HL-60 (cell line): ENCODE measurements at regions not wholly inside any gene's neighbourhood (a gene's known extent, or its start where the extent isn't known, plus 50 kb on each side); places are given as distances from the start of the nearest gene placed in this dataset.

Source experiments
- DNase-seq, 2 experiments: peaks; one replicate each; pipeline ENCODE4 v3.0.0-alpha.2; 2010 to 2020; ENCODE audit warnings: low read depth in 1 of 2, low spot score in 1 of 2
- H3K27ac ChIP-seq: fragments of 250-450 bp; sonication (Bioruptor Pico); replicated peaks from 2 replicates; pipeline ENCODE4 v1.5.1; 2020; ENCODE audit warnings: mild to moderate bottlenecking, moderate library complexity
- H3K27me3 ChIP-seq: fragments of 250-450 bp; sonication (Bioruptor Pico); 2 replicates; pipeline ENCODE4 v1.5.1; 2021; ENCODE audit warnings: mild to moderate bottlenecking, moderate library complexity; ENCODE audit not compliant: insufficient read depth, poor library complexity, severe bottlenecking
- H3K4me3 ChIP-seq: replicated peaks from 2 replicates; pipeline ENCODE4 v1.5.1; 2011; ENCODE audit warnings: mild to moderate bottlenecking, control low read depth, low read length; ENCODE audit not compliant: insufficient read depth
- GABPA ChIP-seq: IDR thresholded peaks from 2 replicates; pipeline ENCODE4 v1.6.1; 2012; ENCODE audit warnings: low read depth
- POLR2AphosphoS5 ChIP-seq: IDR thresholded peaks from 2 replicates; pipeline ENCODE4 v1.6.1; 2012; ENCODE audit warnings: low read depth
- SPI1 ChIP-seq: IDR thresholded peaks from 2 replicates; pipeline ENCODE4 v1.6.1; 2012; ENCODE audit warnings: low read depth, mild to moderate bottlenecking, borderline replicate concordance
- TF ChIP-seq, protein P1 (sequence below): IDR thresholded peaks from one replicate; pipeline ENCODE4 v1.5.1; 2011; ENCODE audit warnings: low read length, control low read depth, inconsistent platforms; ENCODE audit not compliant: insufficient read depth
- TF ChIP-seq, protein P2 (sequence below): IDR thresholded peaks from 2 replicates; pipeline ENCODE4 v1.6.1; 2012; ENCODE audit warnings: low read depth; ENCODE audit not compliant: insufficient replicate concordance

- DNase-seq: no peak
- H3K27ac ChIP-seq: no peak overlapping the region
- peaks cover 3% of the 10 kb centered on the region for H3K27me3 ChIP-seq
- no peak overlapping the region for H3K4me3 ChIP-seq
- no peak for TF ChIP-seq POLR2AphosphoS5
- no peak for TF ChIP-seq GABPA
- TF ChIP-seq, protein P1, sequence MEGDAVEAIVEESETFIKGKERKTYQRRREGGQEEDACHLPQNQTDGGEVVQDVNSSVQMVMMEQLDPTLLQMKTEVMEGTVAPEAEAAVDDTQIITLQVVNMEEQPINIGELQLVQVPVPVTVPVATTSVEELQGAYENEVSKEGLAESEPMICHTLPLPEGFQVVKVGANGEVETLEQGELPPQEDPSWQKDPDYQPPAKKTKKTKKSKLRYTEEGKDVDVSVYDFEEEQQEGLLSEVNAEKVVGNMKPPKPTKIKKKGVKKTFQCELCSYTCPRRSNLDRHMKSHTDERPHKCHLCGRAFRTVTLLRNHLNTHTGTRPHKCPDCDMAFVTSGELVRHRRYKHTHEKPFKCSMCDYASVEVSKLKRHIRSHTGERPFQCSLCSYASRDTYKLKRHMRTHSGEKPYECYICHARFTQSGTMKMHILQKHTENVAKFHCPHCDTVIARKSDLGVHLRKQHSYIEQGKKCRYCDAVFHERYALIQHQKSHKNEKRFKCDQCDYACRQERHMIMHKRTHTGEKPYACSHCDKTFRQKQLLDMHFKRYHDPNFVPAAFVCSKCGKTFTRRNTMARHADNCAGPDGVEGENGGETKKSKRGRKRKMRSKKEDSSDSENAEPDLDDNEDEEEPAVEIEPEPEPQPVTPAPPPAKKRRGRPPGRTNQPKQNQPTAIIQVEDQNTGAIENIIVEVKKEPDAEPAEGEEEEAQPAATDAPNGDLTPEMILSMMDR: no peak
Measured at GRCh38 chr16:54554581-54554980, 268.0 kb upstream of the IRX3 start.

- Histone ChIP-seq H3K27ac (no peak overlapping the region), H3K27me3 (no peaks in the 10 kb centered on the region), H3K4me3 (no peak overlapping the region)
- DNase-seq: no peak
- no peak for TF ChIP-seq SPI1
- TF ChIP-seq GABPA: no peak
Measured at GRCh38 chr16:54548281-54548680, 261.7 kb upstream of the IRX3 start.

DNA sequence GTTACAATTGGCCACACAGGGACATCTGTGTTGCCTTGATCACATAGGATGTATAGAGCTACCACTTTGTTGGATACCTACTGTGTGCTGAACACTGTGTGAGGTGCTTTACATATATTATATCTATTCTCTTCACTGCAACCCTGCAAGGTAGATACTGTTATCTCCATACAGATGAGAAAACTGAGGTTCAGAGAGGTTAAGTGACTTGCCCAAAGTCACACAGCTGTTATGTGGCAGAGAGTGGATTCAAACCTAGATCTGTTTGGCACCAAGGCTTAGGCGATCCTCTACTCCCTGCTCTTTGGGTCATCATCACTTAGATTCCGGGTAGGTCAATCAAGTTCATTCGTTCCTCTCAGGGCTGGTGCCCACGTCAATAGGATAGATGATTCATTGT is 260.5 kb upstream of the IRX3 start:
- TF ChIP-seq SPI1 (no peak), GABPA (no peak)
- TF ChIP-seq, protein P2, sequence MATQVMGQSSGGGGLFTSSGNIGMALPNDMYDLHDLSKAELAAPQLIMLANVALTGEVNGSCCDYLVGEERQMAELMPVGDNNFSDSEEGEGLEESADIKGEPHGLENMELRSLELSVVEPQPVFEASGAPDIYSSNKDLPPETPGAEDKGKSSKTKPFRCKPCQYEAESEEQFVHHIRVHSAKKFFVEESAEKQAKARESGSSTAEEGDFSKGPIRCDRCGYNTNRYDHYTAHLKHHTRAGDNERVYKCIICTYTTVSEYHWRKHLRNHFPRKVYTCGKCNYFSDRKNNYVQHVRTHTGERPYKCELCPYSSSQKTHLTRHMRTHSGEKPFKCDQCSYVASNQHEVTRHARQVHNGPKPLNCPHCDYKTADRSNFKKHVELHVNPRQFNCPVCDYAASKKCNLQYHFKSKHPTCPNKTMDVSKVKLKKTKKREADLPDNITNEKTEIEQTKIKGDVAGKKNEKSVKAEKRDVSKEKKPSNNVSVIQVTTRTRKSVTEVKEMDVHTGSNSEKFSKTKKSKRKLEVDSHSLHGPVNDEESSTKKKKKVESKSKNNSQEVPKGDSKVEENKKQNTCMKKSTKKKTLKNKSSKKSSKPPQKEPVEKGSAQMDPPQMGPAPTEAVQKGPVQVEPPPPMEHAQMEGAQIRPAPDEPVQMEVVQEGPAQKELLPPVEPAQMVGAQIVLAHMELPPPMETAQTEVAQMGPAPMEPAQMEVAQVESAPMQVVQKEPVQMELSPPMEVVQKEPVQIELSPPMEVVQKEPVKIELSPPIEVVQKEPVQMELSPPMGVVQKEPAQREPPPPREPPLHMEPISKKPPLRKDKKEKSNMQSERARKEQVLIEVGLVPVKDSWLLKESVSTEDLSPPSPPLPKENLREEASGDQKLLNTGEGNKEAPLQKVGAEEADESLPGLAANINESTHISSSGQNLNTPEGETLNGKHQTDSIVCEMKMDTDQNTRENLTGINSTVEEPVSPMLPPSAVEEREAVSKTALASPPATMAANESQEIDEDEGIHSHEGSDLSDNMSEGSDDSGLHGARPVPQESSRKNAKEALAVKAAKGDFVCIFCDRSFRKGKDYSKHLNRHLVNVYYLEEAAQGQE: no peak
- H3K27ac ChIP-seq: no peak overlapping the region
- no peaks in the 10 kb centered on the region for H3K27me3 ChIP-seq
- no peak for DNase-seq
- no peak overlapping the region for H3K4me3 ChIP-seq

GRCh38 chr16:54546521-54546920 is 259.9 kb upstream of the IRX3 start:
- no peak for DNase-seq
- TF ChIP-seq, protein P1: no peak
- no peak for TF ChIP-seq SPI1
- no peak for TF ChIP-seq GABPA
- TF ChIP-seq POLR2AphosphoS5: no peak
- TF ChIP-seq, protein P2: no peak
- Histone ChIP-seq H3K4me3 (no peak overlapping the region), H3K27ac (no peak overlapping the region), H3K27me3 (peaks cover 4% of the 10 kb centered on the region)

- TF ChIP-seq GABPA (no peak), SPI1 (no peak), POLR2AphosphoS5 (no peak)
- TF ChIP-seq, protein P1: no peak
- TF ChIP-seq, protein P2: no peak
- Histone ChIP-seq H3K4me3 (no peak overlapping the region), H3K27ac (no peak overlapping the region), H3K27me3 (peaks cover 4% of the 10 kb centered on the region)
- DNase-seq: no peak
Measured at GRCh38 chr16:54545854-54546511, 259.4 kb upstream of the IRX3 start.
